WTC11 (cell line): ENCODE measurements at regions not wholly inside any gene's neighbourhood (a gene's known extent, or its start where the extent isn't known, plus 50 kb on each side); places are given as distances from the start of the nearest gene placed in this dataset.

Experiments
- ELF4 ChIP-seq: sonication (generic); formaldehyde crosslinking; IDR thresholded peaks from 2 replicates; pipeline ENCODE4 v1.8.1; 2022; ENCODE audit warnings: low read depth, mild to moderate bottlenecking, moderate library complexity, missing genetic modification reagents
- EMX1 ChIP-seq: fragments of 250-450 bp; sonication (Bioruptor Pico); IDR thresholded peaks from 2 replicates; pipeline ENCODE4 v1.8.0; 2021; ENCODE audit warnings: mild to moderate bottlenecking
- FOXJ3 ChIP-seq: sonication (generic); formaldehyde crosslinking; IDR thresholded peaks from 2 replicates; pipeline ENCODE4 v1.9.0; 2021; ENCODE audit warnings: missing genetic modification reagents, mild to moderate bottlenecking, borderline replicate concordance
- JUN ChIP-seq: sonication (generic); formaldehyde crosslinking; IDR thresholded peaks from 2 replicates; pipeline ENCODE4 v1.8.0; 2023; ENCODE audit warnings: mild to moderate bottlenecking, missing genetic modification reagents
- MYBL2 ChIP-seq: sonication (generic); formaldehyde crosslinking; IDR thresholded peaks from 2 replicates; pipeline ENCODE4 v1.8.1; 2023; ENCODE audit warnings: mild to moderate bottlenecking, moderate library complexity, missing genetic modification reagents
- SP1 ChIP-seq: sonication (generic); formaldehyde crosslinking; conservative IDR thresholded peaks from 2 replicates; pipeline ENCODE4 v1.8.1; 2022; ENCODE audit warnings: missing genetic modification reagents
- TF ChIP-seq, protein P1 (sequence below): fragments of 200-600 bp; IDR thresholded peaks from 2 replicates; pipeline ENCODE4 v1.8.0; 2022; ENCODE audit warnings: antibody characterized with exemption
- TF ChIP-seq, protein P2 (sequence below): sonication (generic); formaldehyde crosslinking; IDR thresholded peaks from 2 replicates; pipeline ENCODE4 v1.8.0; 2022; ENCODE audit warnings: mild to moderate bottlenecking, missing genetic modification reagents
- TF ChIP-seq, protein P3 (sequence below): sonication (generic); formaldehyde crosslinking; conservative IDR thresholded peaks from 2 replicates; pipeline ENCODE4 v1.8.1; 2022; ENCODE audit warnings: mild to moderate bottlenecking, missing genetic modification reagents
- TF ChIP-seq, protein P4 (sequence below): sonication (generic); formaldehyde crosslinking; IDR thresholded peaks from 2 replicates; pipeline ENCODE4 v1.8.1; 2023; ENCODE audit warnings: mild to moderate bottlenecking, moderate library complexity, missing genetic modification reagents
- TF ChIP-seq, protein P5 (sequence below): sonication (generic); formaldehyde crosslinking; IDR thresholded peaks from 2 replicates; pipeline ENCODE4 v1.8.0; 2022; ENCODE audit warnings: mild to moderate bottlenecking, missing genetic modification reagents
- TF ChIP-seq, protein P6 (sequence below): sonication (generic); formaldehyde crosslinking; conservative IDR thresholded peaks from 2 replicates; pipeline ENCODE4 v1.8.1; 2023; ENCODE audit warnings: mild to moderate bottlenecking, low read depth, missing genetic modification reagents, moderate library complexity
- TF ChIP-seq, protein P7 (sequence below): sonication (generic); formaldehyde crosslinking; IDR thresholded peaks from 2 replicates; pipeline ENCODE4 v1.8.0; 2022; ENCODE audit warnings: mild to moderate bottlenecking, missing genetic modification reagents

DNA sequence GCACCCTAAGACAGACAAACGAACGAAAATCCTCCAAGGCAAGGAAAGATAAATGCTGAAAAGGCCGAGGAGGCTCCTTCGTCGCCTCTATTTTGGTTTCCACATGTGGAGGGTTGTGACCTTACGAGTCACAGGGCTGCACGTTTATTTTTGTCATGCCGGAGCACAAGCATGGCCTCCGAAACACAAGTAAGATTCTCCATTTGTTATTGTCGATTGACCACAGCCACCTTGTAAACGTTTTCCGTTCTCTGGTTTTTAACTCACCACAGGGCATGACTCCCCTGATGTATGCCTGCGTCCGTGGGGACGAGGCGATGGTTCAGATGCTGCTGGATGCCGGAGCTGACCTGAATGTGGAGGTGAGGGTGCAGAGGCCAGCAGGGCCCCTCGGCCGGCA lies 73.1 kb upstream of the PWP1 start:
- TF ChIP-seq FOXJ3 (CRISPR knock-in tag) = no peak
- TF ChIP-seq, protein P1, sequence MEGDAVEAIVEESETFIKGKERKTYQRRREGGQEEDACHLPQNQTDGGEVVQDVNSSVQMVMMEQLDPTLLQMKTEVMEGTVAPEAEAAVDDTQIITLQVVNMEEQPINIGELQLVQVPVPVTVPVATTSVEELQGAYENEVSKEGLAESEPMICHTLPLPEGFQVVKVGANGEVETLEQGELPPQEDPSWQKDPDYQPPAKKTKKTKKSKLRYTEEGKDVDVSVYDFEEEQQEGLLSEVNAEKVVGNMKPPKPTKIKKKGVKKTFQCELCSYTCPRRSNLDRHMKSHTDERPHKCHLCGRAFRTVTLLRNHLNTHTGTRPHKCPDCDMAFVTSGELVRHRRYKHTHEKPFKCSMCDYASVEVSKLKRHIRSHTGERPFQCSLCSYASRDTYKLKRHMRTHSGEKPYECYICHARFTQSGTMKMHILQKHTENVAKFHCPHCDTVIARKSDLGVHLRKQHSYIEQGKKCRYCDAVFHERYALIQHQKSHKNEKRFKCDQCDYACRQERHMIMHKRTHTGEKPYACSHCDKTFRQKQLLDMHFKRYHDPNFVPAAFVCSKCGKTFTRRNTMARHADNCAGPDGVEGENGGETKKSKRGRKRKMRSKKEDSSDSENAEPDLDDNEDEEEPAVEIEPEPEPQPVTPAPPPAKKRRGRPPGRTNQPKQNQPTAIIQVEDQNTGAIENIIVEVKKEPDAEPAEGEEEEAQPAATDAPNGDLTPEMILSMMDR = no peak
- TF ChIP-seq JUN (CRISPR knock-in tag) = no peak
- TF ChIP-seq, protein P2, sequence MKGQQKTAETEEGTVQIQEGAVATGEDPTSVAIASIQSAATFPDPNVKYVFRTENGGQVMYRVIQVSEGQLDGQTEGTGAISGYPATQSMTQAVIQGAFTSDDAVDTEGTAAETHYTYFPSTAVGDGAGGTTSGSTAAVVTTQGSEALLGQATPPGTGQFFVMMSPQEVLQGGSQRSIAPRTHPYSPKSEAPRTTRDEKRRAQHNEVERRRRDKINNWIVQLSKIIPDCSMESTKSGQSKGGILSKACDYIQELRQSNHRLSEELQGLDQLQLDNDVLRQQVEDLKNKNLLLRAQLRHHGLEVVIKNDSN = no peak
- TF ChIP-seq, protein P3, sequence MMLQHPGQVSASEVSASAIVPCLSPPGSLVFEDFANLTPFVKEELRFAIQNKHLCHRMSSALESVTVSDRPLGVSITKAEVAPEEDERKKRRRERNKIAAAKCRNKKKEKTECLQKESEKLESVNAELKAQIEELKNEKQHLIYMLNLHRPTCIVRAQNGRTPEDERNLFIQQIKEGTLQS (CRISPR knock-in tag) = no peak
- TF ChIP-seq, protein P4, sequence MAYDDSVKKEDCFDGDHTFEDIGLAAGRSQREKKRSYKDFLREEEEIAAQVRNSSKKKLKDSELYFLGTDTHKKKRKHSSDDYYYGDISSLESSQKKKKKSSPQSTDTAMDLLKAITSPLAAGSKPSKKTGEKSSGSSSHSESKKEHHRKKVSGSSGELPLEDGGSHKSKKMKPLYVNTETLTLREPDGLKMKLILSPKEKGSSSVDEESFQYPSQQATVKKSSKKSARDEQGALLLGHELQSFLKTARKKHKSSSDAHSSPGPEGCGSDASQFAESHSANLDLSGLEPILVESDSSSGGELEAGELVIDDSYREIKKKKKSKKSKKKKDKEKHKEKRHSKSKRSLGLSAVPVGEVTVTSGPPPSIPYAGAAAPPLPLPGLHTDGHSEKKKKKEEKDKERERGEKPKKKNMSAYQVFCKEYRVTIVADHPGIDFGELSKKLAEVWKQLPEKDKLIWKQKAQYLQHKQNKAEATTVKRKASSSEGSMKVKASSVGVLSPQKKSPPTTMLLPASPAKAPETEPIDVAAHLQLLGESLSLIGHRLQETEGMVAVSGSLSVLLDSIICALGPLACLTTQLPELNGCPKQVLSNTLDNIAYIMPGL = no peak
- TF ChIP-seq, protein P5, sequence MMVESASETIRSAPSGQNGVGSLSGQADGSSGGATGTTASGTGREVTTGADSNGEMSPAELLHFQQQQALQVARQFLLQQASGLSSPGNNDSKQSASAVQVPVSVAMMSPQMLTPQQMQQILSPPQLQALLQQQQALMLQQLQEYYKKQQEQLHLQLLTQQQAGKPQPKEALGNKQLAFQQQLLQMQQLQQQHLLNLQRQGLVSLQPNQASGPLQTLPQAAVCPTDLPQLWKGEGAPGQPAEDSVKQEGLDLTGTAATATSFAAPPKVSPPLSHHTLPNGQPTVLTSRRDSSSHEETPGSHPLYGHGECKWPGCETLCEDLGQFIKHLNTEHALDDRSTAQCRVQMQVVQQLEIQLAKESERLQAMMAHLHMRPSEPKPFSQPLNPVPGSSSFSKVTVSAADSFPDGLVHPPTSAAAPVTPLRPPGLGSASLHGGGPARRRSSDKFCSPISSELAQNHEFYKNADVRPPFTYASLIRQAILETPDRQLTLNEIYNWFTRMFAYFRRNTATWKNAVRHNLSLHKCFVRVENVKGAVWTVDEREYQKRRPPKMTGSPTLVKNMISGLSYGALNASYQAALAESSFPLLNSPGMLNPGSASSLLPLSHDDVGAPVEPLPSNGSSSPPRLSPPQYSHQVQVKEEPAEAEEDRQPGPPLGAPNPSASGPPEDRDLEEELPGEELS (CRISPR knock-in tag) = no peak
- TF ChIP-seq, protein P6, sequence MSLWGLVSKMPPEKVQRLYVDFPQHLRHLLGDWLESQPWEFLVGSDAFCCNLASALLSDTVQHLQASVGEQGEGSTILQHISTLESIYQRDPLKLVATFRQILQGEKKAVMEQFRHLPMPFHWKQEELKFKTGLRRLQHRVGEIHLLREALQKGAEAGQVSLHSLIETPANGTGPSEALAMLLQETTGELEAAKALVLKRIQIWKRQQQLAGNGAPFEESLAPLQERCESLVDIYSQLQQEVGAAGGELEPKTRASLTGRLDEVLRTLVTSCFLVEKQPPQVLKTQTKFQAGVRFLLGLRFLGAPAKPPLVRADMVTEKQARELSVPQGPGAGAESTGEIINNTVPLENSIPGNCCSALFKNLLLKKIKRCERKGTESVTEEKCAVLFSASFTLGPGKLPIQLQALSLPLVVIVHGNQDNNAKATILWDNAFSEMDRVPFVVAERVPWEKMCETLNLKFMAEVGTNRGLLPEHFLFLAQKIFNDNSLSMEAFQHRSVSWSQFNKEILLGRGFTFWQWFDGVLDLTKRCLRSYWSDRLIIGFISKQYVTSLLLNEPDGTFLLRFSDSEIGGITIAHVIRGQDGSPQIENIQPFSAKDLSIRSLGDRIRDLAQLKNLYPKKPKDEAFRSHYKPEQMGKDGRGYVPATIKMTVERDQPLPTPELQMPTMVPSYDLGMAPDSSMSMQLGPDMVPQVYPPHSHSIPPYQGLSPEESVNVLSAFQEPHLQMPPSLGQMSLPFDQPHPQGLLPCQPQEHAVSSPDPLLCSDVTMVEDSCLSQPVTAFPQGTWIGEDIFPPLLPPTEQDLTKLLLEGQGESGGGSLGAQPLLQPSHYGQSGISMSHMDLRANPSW = no peak
- no peak for TF ChIP-seq SP1 (CRISPR knock-in tag)
- no peak for TF ChIP-seq EMX1 (CRISPR knock-in tag)
- TF ChIP-seq, protein P7, sequence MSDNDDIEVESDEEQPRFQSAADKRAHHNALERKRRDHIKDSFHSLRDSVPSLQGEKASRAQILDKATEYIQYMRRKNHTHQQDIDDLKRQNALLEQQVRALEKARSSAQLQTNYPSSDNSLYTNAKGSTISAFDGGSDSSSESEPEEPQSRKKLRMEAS (CRISPR knock-in tag) = no peak
- TF ChIP-seq ELF4 (CRISPR knock-in tag) = no peak
- TF ChIP-seq MYBL2 (CRISPR knock-in tag) = no peak
